ENCODE measurements at regions not wholly inside any gene's neighbourhood (a gene's known extent, or its start where the extent isn't known, plus 50 kb on each side); places are given as distances from the start of the nearest gene placed in this dataset.

DNA sequence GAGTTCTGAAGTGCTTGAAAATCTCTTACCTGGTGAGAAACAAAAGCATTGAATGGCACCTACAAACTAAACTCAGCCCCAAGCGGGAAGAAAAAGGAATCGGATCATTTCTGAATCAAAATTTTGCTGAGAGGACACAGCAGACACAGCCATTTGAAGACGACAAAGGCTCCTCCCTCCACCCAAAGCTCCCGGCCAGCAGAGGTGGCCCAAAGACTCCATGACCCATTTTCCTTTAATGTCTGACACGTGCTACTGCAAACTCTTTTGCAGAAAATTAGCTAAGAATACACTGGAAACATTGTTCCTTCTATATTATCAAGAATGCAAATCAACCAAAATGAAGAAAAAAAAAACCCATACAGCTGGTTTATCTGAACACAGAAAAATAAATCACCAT is 85.9 kb upstream of the FOXN3 start:
- TF ChIP-seq, protein P1, sequence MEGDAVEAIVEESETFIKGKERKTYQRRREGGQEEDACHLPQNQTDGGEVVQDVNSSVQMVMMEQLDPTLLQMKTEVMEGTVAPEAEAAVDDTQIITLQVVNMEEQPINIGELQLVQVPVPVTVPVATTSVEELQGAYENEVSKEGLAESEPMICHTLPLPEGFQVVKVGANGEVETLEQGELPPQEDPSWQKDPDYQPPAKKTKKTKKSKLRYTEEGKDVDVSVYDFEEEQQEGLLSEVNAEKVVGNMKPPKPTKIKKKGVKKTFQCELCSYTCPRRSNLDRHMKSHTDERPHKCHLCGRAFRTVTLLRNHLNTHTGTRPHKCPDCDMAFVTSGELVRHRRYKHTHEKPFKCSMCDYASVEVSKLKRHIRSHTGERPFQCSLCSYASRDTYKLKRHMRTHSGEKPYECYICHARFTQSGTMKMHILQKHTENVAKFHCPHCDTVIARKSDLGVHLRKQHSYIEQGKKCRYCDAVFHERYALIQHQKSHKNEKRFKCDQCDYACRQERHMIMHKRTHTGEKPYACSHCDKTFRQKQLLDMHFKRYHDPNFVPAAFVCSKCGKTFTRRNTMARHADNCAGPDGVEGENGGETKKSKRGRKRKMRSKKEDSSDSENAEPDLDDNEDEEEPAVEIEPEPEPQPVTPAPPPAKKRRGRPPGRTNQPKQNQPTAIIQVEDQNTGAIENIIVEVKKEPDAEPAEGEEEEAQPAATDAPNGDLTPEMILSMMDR (IDR thresholded peaks at IDR 0.05; ENCODE audit: low read length): no peak
- TF ChIP-seq EZH2 (IDR thresholded peaks at IDR 0.05; ENCODE audit: borderline replicate concordance, low read length): no peak

All from OCI-LY1 (cell line).